ENCODE measurements at regions not wholly inside any gene's neighbourhood (a gene's known extent, or its start where the extent isn't known, plus 50 kb on each side); places are given as distances from the start of the nearest gene placed in this dataset.
A peak's percentile ranks its signal among the peaks of the same experiment; 100 is the strongest.

DNA sequence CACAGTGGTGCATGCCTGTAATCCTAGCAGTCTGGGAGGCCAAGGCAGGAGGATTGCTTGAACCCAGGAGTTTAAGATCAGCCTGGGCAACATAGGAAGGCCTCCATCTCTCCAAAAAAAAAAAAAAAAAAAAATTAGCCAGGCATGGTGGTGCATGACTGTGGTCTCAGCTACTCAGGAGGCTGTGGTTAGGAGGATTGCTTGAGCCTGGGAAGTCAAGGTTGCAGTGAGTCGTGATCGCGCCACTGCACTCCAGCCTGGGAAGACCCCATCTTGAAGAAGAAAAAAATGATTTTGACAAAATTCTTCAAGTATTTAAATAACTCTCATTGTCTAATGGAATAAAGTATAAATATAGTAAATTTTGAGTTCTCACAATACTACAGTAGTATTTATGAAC is 219.2 kb upstream of the SSTR1 start:
- Histone ChIP-seq H3K27me3 (ENCODE audit: control insufficient read depth, insufficient read depth, low read length, poor library complexity, severe bottlenecking) (no peaks in the 10 kb centered on the region), H3K4me1 (ENCODE audit: control insufficient read depth, insufficient read depth, low read length) (no peaks in the 10 kb centered on the region), H3K9me3 (ENCODE audit: control insufficient read depth, low read length) (peaks cover 5% of the 10 kb centered on the region), H3K4me3 (ENCODE audit: low read length) (no peak overlapping the region), H3K36me3 (ENCODE audit: control insufficient read depth, insufficient read depth, low read length) (no peaks in the 10 kb centered on the region), H3K9ac (ENCODE audit: extremely low read depth, low read length, poor library complexity, severe bottlenecking) (no peak overlapping the region), H3K27ac (ENCODE audit: low read depth, low read length) (no peak overlapping the region)
- Mint-ChIP-seq H3K9me3 (peaks cover 4% of the 10 kb centered on the region), H3K36me3 (ENCODE audit: low read depth) (no peaks in the 10 kb centered on the region), H3K27ac (no peak overlapping the region), H3K4me1 (no peaks in the 10 kb centered on the region), H3K4me3 (no peak overlapping the region), H3K27me3 (ENCODE audit: insufficient read depth) (no peaks in the 10 kb centered on the region)
- no peak for DNase-seq
- 100% methylated on average over 3 of the region's 3 CpGs; no CpG with 5 or more reads in 1 of the 2 experiments for WGBS, 2 experiments (ENCODE audit: insufficient coverage in 1 of 2, insufficient read length in 1 of 2)
- TF ChIP-seq, protein P1, sequence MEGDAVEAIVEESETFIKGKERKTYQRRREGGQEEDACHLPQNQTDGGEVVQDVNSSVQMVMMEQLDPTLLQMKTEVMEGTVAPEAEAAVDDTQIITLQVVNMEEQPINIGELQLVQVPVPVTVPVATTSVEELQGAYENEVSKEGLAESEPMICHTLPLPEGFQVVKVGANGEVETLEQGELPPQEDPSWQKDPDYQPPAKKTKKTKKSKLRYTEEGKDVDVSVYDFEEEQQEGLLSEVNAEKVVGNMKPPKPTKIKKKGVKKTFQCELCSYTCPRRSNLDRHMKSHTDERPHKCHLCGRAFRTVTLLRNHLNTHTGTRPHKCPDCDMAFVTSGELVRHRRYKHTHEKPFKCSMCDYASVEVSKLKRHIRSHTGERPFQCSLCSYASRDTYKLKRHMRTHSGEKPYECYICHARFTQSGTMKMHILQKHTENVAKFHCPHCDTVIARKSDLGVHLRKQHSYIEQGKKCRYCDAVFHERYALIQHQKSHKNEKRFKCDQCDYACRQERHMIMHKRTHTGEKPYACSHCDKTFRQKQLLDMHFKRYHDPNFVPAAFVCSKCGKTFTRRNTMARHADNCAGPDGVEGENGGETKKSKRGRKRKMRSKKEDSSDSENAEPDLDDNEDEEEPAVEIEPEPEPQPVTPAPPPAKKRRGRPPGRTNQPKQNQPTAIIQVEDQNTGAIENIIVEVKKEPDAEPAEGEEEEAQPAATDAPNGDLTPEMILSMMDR (conservative IDR thresholded peaks at IDR 0.05): no peak

DNA sequence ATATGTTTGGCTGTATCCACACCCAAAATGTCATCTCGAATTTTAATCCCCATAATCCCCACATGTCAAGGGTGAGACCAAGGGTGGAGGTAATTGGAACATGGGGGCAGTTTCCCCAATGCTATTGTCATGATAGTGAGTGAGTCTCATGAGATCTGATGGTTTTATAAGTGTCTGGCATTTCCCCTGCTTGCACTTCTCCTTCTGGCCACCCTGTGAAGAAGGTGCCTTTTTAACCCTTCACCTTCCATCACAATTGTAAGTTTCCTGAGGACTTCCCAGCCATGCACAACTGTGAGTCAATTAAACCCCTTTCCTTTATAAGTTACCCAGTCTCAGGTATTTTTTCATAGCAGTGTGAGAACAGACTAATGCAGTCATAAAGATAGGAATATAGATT is 216.7 kb upstream of the SSTR1 start:
- peaks cover 1% of the 10 kb centered on the region for H3K36me3 Mint-ChIP-seq (ENCODE audit: low read depth)
- H3K27me3 Mint-ChIP-seq (ENCODE audit: insufficient read depth): no peaks in the 10 kb centered on the region
- WGBS, 2 experiments (ENCODE audit: insufficient coverage in 1 of 2, insufficient read length in 1 of 2): no CpG with 5 or more reads among the region's 1 CpG
- no peaks in the 10 kb centered on the region for H3K36me3 ChIP-seq (ENCODE audit: control insufficient read depth, insufficient read depth, low read length)
- H3K4me3 ChIP-seq (ENCODE audit: low read length): no peak overlapping the region
- TF ChIP-seq, protein P1 (conservative IDR thresholded peaks at IDR 0.05): peak; percentile 45
- H3K27ac Mint-ChIP-seq: no peak overlapping the region
- no peak overlapping the region for H3K27ac ChIP-seq (ENCODE audit: low read depth, low read length)
- no peak overlapping the region for H3K4me3 Mint-ChIP-seq
- no peaks in the 10 kb centered on the region for H3K4me1 ChIP-seq (ENCODE audit: control insufficient read depth, insufficient read depth, low read length)
- H3K9me3 ChIP-seq (ENCODE audit: control insufficient read depth, low read length): no peaks in the 10 kb centered on the region
- H3K27me3 ChIP-seq (ENCODE audit: control insufficient read depth, insufficient read depth, low read length, poor library complexity, severe bottlenecking): no peaks in the 10 kb centered on the region
- DNase-seq: no peak
- no peaks in the 10 kb centered on the region for H3K4me1 Mint-ChIP-seq
- peaks cover 5% of the 10 kb centered on the region for H3K9me3 Mint-ChIP-seq
- no peak overlapping the region for H3K9ac ChIP-seq (ENCODE audit: extremely low read depth, low read length, poor library complexity, severe bottlenecking)

DNA sequence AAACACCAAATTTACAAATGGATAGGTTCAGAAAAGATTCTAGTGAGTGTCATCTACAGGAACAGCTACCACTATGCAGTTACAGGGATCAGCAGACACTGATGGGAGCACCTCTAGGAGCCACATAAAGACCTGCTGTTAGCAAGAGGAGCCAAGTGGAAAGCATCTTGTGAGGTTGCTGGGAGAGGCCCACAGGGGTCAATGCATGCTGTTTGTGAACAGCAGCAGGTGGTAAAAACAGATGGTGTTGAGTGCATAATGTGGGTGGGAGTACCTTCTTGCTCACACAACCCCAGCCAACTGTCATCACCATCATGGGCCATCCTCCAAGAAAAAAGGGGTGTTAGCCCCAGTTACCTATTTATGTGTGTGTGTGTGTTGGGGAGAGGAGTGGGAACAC is 215.2 kb upstream of the SSTR1 start:
- no peaks in the 10 kb centered on the region for H3K4me1 Mint-ChIP-seq
- peaks cover 5% of the 10 kb centered on the region for H3K9me3 Mint-ChIP-seq
- no peak overlapping the region for H3K4me3 Mint-ChIP-seq
- H3K4me1 ChIP-seq (ENCODE audit: control insufficient read depth, insufficient read depth, low read length): no peaks in the 10 kb centered on the region
- H3K27me3 ChIP-seq (ENCODE audit: control insufficient read depth, insufficient read depth, low read length, poor library complexity, severe bottlenecking): no peaks in the 10 kb centered on the region
- no peaks in the 10 kb centered on the region for H3K9me3 ChIP-seq (ENCODE audit: control insufficient read depth, low read length)
- no peak overlapping the region for H3K27ac ChIP-seq (ENCODE audit: low read depth, low read length)
- TF ChIP-seq, protein P1 (conservative IDR thresholded peaks at IDR 0.05): no peak
- no peak overlapping the region for H3K4me3 ChIP-seq (ENCODE audit: low read length)
- H3K36me3 Mint-ChIP-seq (ENCODE audit: low read depth): peaks cover 1% of the 10 kb centered on the region
- H3K36me3 ChIP-seq (ENCODE audit: control insufficient read depth, insufficient read depth, low read length): no peaks in the 10 kb centered on the region
- H3K27ac Mint-ChIP-seq: no peak overlapping the region
- no peaks in the 10 kb centered on the region for H3K27me3 Mint-ChIP-seq (ENCODE audit: insufficient read depth)
- H3K9ac ChIP-seq (ENCODE audit: extremely low read depth, low read length, poor library complexity, severe bottlenecking): no peak overlapping the region
- DNase-seq: no peak
